HepG2 (cell line): ENCODE measurements at regions not wholly inside any gene's neighbourhood (a gene's known extent, or its start where the extent isn't known, plus 50 kb on each side); places are given as distances from the start of the nearest gene placed in this dataset.

Experiments used
- ATAC-seq: fragments of 200-7000 bp; cut with Tn5 transposase; 3 replicates; pipeline ENCODE4 v1.9.1; 2020; ENCODE audit warnings: mild to moderate bottlenecking, moderate library complexity
- BruUV-seq: library from RNA; stranded (reverse); fragments of 400-500 nt; replicated peaks from 2 replicates; lab custom pipeline; 2021; lab: Mats Ljungman, UMichigan
- CTCF ChIA-PET: fragments of 300-600 bp; formaldehyde crosslinking; extraction: SDS; loops from one replicate; lab custom pipeline; 2021; ENCODE audit warnings: low total read pairs, inconsistent platforms, low intra/inter-chr PET ratio; lab: Yijun Ruan, JAX
- POLR2A ChIA-PET: fragments of 350-600 bp; sonication (Branson Sonifier 250); formaldehyde crosslinking; loops from one replicate; lab custom pipeline; 2020; ENCODE audit warnings: antibody characterized with exemption, inconsistent platforms; lab: Yijun Ruan, JAX
- DNase-seq: peaks from one replicate; pipeline ENCODE4 v3.0.0-alpha.2; 2015; ENCODE audit warnings: low spot score
- FAIRE-seq: peaks from 3 replicates; lab custom pipeline; 2011; peaks lifted over from hg19 to GRCh38; lab: Jason Lieb, UNC
- H2AFZ ChIP-seq: one replicate; pipeline ENCODE4 v1.6.1; 2011; ENCODE audit warnings: low read length, inconsistent platforms
- H3K27ac ChIP-seq: fragments of 300-600 bp; 3 replicates; pipeline ENCODE4 v1.8.0; 2011; ENCODE audit warnings: mixed run types, mild to moderate bottlenecking, mixed read lengths, low read length, inconsistent platforms; ENCODE audit not compliant: insufficient read depth; ENCODE audit errors: extremely low read length
- H3K27me3 ChIP-seq, 2 experiments: fragments of 200-600 bp in 1 of 2; 2 replicates in 1 of 2; 3 replicates in 1 of 2; pipeline versions ENCODE4 v1.6.0 to v1.8.0; 2011; ENCODE audit warnings: low read length in 2 of 2, mild to moderate bottlenecking in 2 of 2, moderate library complexity in 2 of 2, inconsistent platforms in 1 of 2; ENCODE audit not compliant: insufficient read depth in 2 of 2, control insufficient read depth in 1 of 2
- H3K36me3 ChIP-seq, 2 experiments: fragments of 200-600 bp in 1 of 2; replicated peaks in 1 of 2; 2 replicates in 1 of 2; 3 replicates in 1 of 2; pipeline versions ENCODE4 v1.5.1 to v1.8.0; 2011; ENCODE audit warnings: low read length in 2 of 2, inconsistent platforms in 1 of 2; ENCODE audit not compliant: insufficient read depth in 2 of 2, control insufficient read depth in 1 of 2
- H3K4me1 ChIP-seq: 2 replicates; pipeline ENCODE4 v1.5.1; 2012; ENCODE audit warnings: low read length, inconsistent platforms; ENCODE audit not compliant: insufficient read depth
- H3K4me2 ChIP-seq: 2 replicates; pipeline ENCODE4 v1.6.0; 2011; ENCODE audit warnings: low read depth, low read length, inconsistent platforms
- H3K4me3 ChIP-seq, 3 experiments: fragments of 200-600 bp in 1 of 3; sonication (generic), shearing (Covaris generic) in 1 of 3; replicated peaks in 1 of 3; 2 replicates each; pipeline ENCODE4 v1.5.1; 2011 to 2016; ENCODE audit warnings: low read length in 3 of 3, inconsistent platforms in 2 of 3, low read depth in 2 of 3, mild to moderate bottlenecking in 2 of 3, control low read depth in 1 of 3, mixed read lengths in 1 of 3; ENCODE audit not compliant: insufficient read depth in 1 of 3
- H3K79me2 ChIP-seq: one replicate; pipeline ENCODE4 v1.6.1; 2011; ENCODE audit warnings: low read length, inconsistent platforms; ENCODE audit not compliant: insufficient read depth
- H3K9ac ChIP-seq: 2 replicates; pipeline ENCODE4 v1.6.0; 2011; ENCODE audit warnings: mild to moderate bottlenecking, low read depth, low read length, inconsistent platforms; ENCODE audit not compliant: insufficient read depth
- H3K9me3 ChIP-seq: 2 replicates; pipeline ENCODE4 v1.5.1; 2012; ENCODE audit warnings: mild to moderate bottlenecking, low read length
- H4K20me1 ChIP-seq: 2 replicates; pipeline ENCODE4 v1.6.0; 2011; ENCODE audit warnings: inconsistent platforms, mild to moderate bottlenecking, low read length, moderate library complexity; ENCODE audit not compliant: insufficient read depth
- BCL6 ChIP-seq: IDR thresholded peaks from 2 replicates; pipeline ENCODE4 v1.6.1; 2016; ENCODE audit warnings: missing genetic modification reagents, missing compliant biosample characterization
- FLYWCH1 ChIP-seq: sonication (generic); formaldehyde crosslinking; IDR thresholded peaks from 2 replicates; pipeline ENCODE4 v1.8.1; 2023; ENCODE audit warnings: mild to moderate bottlenecking, missing genetic modification reagents
- HNRNPK ChIP-seq: fragments of 200-400 bp; formaldehyde crosslinking; IDR thresholded peaks from 2 replicates; pipeline ENCODE4 v1.6.1; 2018; ENCODE audit warnings: low read length, low read depth, moderate library complexity, mild to moderate bottlenecking; ENCODE audit not compliant: poor library complexity, severe bottlenecking
- KDM1A ChIP-seq: IDR thresholded peaks from 2 replicates; pipeline ENCODE4 v1.6.1; 2016; ENCODE audit warnings: missing compliant biosample characterization
- MIER2 ChIP-seq: IDR thresholded peaks from 2 replicates; pipeline ENCODE4 v1.6.1; 2016; ENCODE audit warnings: missing biosample characterization, missing genetic modification reagents
- NCOA2 ChIP-seq: sonication (generic); formaldehyde crosslinking; IDR thresholded peaks from 2 replicates; pipeline ENCODE4 v1.8.0; 2022; ENCODE audit warnings: inconsistent platforms
- NFE2 ChIP-seq: sonication (generic); formaldehyde crosslinking; IDR thresholded peaks from 2 replicates; pipeline ENCODE4 v1.4.0; 2020; ENCODE audit warnings: missing genetic modification reagents
- NFYC ChIP-seq: IDR thresholded peaks from 2 replicates; pipeline ENCODE4 v1.6.1; 2016; ENCODE audit warnings: missing genetic modification reagents, missing compliant biosample characterization
- SP4 ChIP-seq: sonication (generic); formaldehyde crosslinking; IDR thresholded peaks from 2 replicates; pipeline ENCODE4 v1.8.1; 2023; ENCODE audit warnings: mild to moderate bottlenecking, missing genetic modification reagents
- ZBTB3 ChIP-seq: sonication (generic); formaldehyde crosslinking; IDR thresholded peaks from 2 replicates; pipeline ENCODE4 v1.4.0; 2020; ENCODE audit warnings: low read depth, mild to moderate bottlenecking, moderate library complexity, missing genetic modification reagents, borderline replicate concordance
- ZFP82 ChIP-seq: sonication (generic); formaldehyde crosslinking; IDR thresholded peaks from 2 replicates; pipeline ENCODE4 v1.5.1; 2020; ENCODE audit warnings: mild to moderate bottlenecking, missing genetic modification reagents, borderline replicate concordance
- ZNF839 ChIP-seq: sonication (generic); formaldehyde crosslinking; IDR thresholded peaks from 2 replicates; pipeline ENCODE4 v1.4.0; 2020; ENCODE audit warnings: missing genetic modification reagents, mild to moderate bottlenecking, borderline replicate concordance
- WGBS: methylation state at CpG from one replicate; pipeline ENCODE4 v1.1.6; 2017; ENCODE audit warnings: low lambda C conversion rate; 5-methylcytosine and 5-hydroxymethylcytosine counted together
- in situ Hi-C: cut with HindIII; loops from 2 replicates; pipeline ENCODE4 v1.10.0; 2017; ENCODE audit warnings: low pct_unique_long_range_greater_than_20kb; ENCODE audit not compliant: extremely low pct_ligation_motif_present
- intact Hi-C: fragments of 100-400 bp; cut with micrococcal nuclease; formaldehyde crosslinking; loops from one replicate; pipeline ENCODE4 v1.10.0; 2022; ENCODE audit not compliant: unreplicated experiment
- TF ChIP-seq, protein P1 (sequence below), 2 experiments: fragments of 450-650 bp in 1 of 2; sonication (generic) in 1 of 2; formaldehyde crosslinking; IDR thresholded peaks; 2 replicates each; pipeline versions ENCODE4 v1.5.0 to v1.8.0; 2020 to 2022; ENCODE audit warnings: mild to moderate bottlenecking in 1 of 2, missing genetic modification reagents in 1 of 2
- TF ChIP-seq, protein P2 (sequence below): sonication (generic); formaldehyde crosslinking; IDR thresholded peaks from 2 replicates; pipeline ENCODE4 v1.5.0; 2020; ENCODE audit warnings: missing genetic modification reagents
- TF ChIP-seq, protein P3 (sequence below): IDR thresholded peaks from 2 replicates; pipeline ENCODE4 v1.6.1; 2016; ENCODE audit warnings: low read depth
- TF ChIP-seq, protein P4 (sequence below): sonication (generic); formaldehyde crosslinking; IDR thresholded peaks from 2 replicates; pipeline ENCODE4 v1.8.1; 2023; ENCODE audit warnings: missing genetic modification reagents, inconsistent platforms, borderline replicate concordance

DNA sequence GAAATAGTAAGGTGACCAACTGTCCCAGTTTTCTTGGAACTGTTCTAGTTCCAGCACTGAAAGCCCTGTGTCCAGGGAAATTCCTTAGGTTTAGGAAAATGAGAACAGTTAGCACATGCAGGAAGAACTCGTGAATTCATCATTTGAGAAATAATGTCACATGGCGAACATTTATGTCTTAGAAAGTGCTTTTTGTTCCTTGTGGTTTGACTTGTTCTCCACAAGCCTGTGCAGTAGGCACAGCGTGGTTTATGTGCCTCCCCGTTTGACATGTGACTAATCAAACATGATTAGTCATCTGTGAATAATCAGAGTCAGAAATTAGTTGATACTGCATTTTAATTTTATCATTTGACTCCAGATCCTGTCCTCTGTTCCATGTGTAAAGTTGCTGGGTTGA, 556.0 kb upstream of the CPEB2 start:
- no peak overlapping the region for H3K27ac ChIP-seq
- H3K4me1 ChIP-seq: no peaks in the 10 kb centered on the region
- no peaks in the 10 kb centered on the region for H3K36me3 ChIP-seq
- H2AFZ ChIP-seq: no peak overlapping the region
- BruUV-seq: no TSS peak
- CTCF ChIA-PET: no interaction called here
- H3K9me3 ChIP-seq: peaks cover 96% of the 10 kb centered on the region
- no peak overlapping the region for H3K4me2 ChIP-seq
- no peak for DNase-seq
- WGBS: 13% methylated on average over 4 of the region's 4 CpGs
- H3K79me2 ChIP-seq: no peaks in the 10 kb centered on the region
- no peak for ATAC-seq
- intact Hi-C loops (no loop called here), in situ Hi-C loops (no loop called here)
- TF ChIP-seq SP4 (CRISPR knock-in tag) (no peak), ZFP82 (no peak), ZBTB3 (no peak), NFE2 (CRISPR knock-in tag) (no peak), BCL6 (no peak), NCOA2 (CRISPR knock-in tag) (no peak), HNRNPK (no peak)
- TF ChIP-seq, protein P1, sequence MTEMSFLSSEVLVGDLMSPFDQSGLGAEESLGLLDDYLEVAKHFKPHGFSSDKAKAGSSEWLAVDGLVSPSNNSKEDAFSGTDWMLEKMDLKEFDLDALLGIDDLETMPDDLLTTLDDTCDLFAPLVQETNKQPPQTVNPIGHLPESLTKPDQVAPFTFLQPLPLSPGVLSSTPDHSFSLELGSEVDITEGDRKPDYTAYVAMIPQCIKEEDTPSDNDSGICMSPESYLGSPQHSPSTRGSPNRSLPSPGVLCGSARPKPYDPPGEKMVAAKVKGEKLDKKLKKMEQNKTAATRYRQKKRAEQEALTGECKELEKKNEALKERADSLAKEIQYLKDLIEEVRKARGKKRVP (CRISPR knock-in tag; IDR thresholded peaks at IDR 0.05): no peak
- H3K9ac ChIP-seq: no peak overlapping the region
- no peaks in the 10 kb centered on the region for H3K27me3 ChIP-seq
- no peak overlapping the region for H3K4me3 ChIP-seq
- H4K20me1 ChIP-seq: no peaks in the 10 kb centered on the region
- no peak for FAIRE-seq
- POLR2A ChIA-PET: no interaction called here

DNA sequence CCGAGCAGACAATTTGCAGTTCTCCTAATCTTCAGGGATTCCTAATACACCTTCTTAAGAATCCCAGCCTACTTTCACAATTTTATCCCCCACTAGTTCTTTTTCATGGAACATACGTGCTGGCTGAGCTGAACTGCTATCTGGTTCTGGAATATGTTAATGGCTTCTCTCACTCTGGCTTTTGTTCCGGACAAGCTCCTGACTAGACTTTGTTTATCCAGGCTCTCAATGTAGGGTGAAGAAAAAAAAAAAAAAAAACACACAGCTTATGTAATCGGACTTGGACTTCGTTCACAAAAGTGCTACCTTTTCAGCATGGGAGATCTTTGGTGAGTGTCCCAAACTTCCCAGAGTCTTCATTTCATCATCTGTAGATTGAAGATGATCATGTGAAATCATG, 555.4 kb upstream of the CPEB2 start:
- POLR2A ChIA-PET: no interaction called here
- Histone ChIP-seq H3K4me1 (no peaks in the 10 kb centered on the region), H3K4me2 (no peak overlapping the region), H3K79me2 (no peaks in the 10 kb centered on the region), H3K27ac (no peak overlapping the region), H3K27me3 (no peaks in the 10 kb centered on the region), H3K9ac (no peak overlapping the region), H2AFZ (no peak overlapping the region), H3K4me3 (no peak overlapping the region), H4K20me1 (no peaks in the 10 kb centered on the region), H3K9me3 (peaks cover 96% of the 10 kb centered on the region), H3K36me3 (no peaks in the 10 kb centered on the region)
- CTCF ChIA-PET: no interaction called here
- FAIRE-seq: no peak
- DNase-seq: no peak
- ATAC-seq: no peak
- 4% methylated on average over 5 of the region's 5 CpGs for WGBS
- in situ Hi-C loops (no loop called here), intact Hi-C loops (no loop called here)
- BruUV-seq: no TSS peak
- TF ChIP-seq KDM1A (CRISPR knock-in tag) (no peak), ZNF839 (no peak), MIER2 (CRISPR knock-in tag) (no peak), FLYWCH1 (CRISPR knock-in tag) (no peak), NFYC (CRISPR knock-in tag) (no peak)
- TF ChIP-seq, protein P2, sequence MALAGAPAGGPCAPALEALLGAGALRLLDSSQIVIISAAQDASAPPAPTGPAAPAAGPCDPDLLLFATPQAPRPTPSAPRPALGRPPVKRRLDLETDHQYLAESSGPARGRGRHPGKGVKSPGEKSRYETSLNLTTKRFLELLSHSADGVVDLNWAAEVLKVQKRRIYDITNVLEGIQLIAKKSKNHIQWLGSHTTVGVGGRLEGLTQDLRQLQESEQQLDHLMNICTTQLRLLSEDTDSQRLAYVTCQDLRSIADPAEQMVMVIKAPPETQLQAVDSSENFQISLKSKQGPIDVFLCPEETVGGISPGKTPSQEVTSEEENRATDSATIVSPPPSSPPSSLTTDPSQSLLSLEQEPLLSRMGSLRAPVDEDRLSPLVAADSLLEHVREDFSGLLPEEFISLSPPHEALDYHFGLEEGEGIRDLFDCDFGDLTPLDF (CRISPR knock-in tag): no peak
- TF ChIP-seq, protein P3, sequence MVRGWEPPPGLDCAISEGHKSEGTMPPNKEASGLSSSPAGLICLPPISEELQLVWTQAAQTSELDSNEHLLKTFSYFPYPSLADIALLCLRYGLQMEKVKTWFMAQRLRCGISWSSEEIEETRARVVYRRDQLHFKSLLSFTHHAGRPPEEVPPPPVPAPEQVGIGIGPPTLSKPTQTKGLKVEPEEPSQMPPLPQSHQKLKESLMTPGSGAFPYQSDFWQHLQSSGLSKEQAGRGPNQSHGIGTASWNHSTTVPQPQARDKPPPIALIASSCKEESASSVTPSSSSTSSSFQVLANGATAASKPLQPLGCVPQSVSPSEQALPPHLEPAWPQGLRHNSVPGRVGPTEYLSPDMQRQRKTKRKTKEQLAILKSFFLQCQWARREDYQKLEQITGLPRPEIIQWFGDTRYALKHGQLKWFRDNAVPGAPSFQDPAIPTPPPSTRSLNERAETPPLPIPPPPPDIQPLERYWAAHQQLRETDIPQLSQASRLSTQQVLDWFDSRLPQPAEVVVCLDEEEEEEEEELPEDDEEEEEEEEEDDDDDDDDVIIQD (CRISPR knock-in tag): no peak
- TF ChIP-seq, protein P4, sequence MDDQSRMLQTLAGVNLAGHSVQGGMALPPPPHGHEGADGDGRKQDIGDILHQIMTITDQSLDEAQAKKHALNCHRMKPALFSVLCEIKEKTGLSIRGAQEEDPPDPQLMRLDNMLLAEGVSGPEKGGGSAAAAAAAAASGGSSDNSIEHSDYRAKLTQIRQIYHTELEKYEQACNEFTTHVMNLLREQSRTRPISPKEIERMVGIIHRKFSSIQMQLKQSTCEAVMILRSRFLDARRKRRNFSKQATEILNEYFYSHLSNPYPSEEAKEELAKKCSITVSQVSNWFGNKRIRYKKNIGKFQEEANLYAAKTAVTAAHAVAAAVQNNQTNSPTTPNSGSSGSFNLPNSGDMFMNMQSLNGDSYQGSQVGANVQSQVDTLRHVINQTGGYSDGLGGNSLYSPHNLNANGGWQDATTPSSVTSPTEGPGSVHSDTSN (CRISPR knock-in tag): no peak
